Stimulated activated CD8-positive, alpha-beta memory T cell treated with anti-CD3 and anti-CD28 coated beads, Interleukin-7, amount 100 ng/mL, for 4 hours (primary cell): ENCODE measurements at regions not wholly inside any gene's neighbourhood (a gene's known extent, or its start where the extent isn't known, plus 50 kb on each side); places are given as distances from the start of the nearest gene placed in this dataset.
"Not testable (repeated sequence)": the region's sequence is repeated elsewhere in the genome, so short reads cannot be mapped to it uniquely, and the experiment has no call there.

Source experiments
- DNase-seq, 2 donors: peaks; one replicate each; pipeline ENCODE4 v3.0.0-alpha.2; 2020; ENCODE audit warnings: low read depth in 2 of 2

GRCh38 chr19:31528261-31528660 is 179.0 kb upstream of the TSHZ3 start:
- no peak for DNase-seq

- no peak for DNase-seq
These were observed 179.9 kb upstream of the TSHZ3 start for GRCh38 chr19:31529121-31529520.

GRCh38 chr19:31530781-31531180 is 181.5 kb upstream of the TSHZ3 start:
- no peak for DNase-seq

- no peak for DNase-seq
These were observed 182.1 kb upstream of the TSHZ3 start for GRCh38 chr19:31531326-31531725.

GRCh38 chr19:31532034-31532433 is 182.8 kb upstream of the TSHZ3 start:
- DNase-seq: no peak

GRCh38 chr19:31533114-31533513 is 183.9 kb upstream of the TSHZ3 start:
- no peak for DNase-seq

GRCh38 chr19:31534231-31534630 is 185.0 kb upstream of the TSHZ3 start:
- DNase-seq: no peak

- no peak for DNase-seq
These were observed 185.8 kb upstream of the TSHZ3 start for GRCh38 chr19:31534786-31535657.

- DNase-seq: no peak
These were observed 186.6 kb upstream of the TSHZ3 start for GRCh38 chr19:31535691-31536460.

GRCh38 chr19:31537136-31537535 is 187.9 kb upstream of the TSHZ3 start:
- DNase-seq: no peak

- not testable (repeated sequence) for DNase-seq
These were observed 188.7 kb upstream of the TSHZ3 start for GRCh38 chr19:31537902-31538301.

GRCh38 chr19:31538879-31539278 is 189.6 kb upstream of the TSHZ3 start:
- no peak for DNase-seq

GRCh38 chr19:31539386-31539785 is 190.2 kb upstream of the TSHZ3 start:
- no peak for DNase-seq

- DNase-seq: no peak
These were observed 192.2 kb upstream of the TSHZ3 start for GRCh38 chr19:31541396-31541795.

GRCh38 chr19:31543456-31543855 is 194.2 kb upstream of the TSHZ3 start:
- DNase-seq: no peak

GRCh38 chr19:31545777-31546176 is 196.5 kb upstream of the TSHZ3 start:
- no peak for DNase-seq

- no peak for DNase-seq
These were observed 197.1 kb upstream of the TSHZ3 start for GRCh38 chr19:31546205-31546960.

- no peak for DNase-seq
These were observed 199.7 kb upstream of the TSHZ3 start for GRCh38 chr19:31548941-31549340.

- no peak for DNase-seq
These were observed 204.0 kb upstream of the TSHZ3 start for GRCh38 chr19:31553112-31553845.

GRCh38 chr19:31553846-31554215 is 204.6 kb upstream of the TSHZ3 start:
- no peak for DNase-seq

- DNase-seq: no peak
These were observed 205.1 kb upstream of the TSHZ3 start for GRCh38 chr19:31554360-31554759.
